ENCODE measurements at regions not wholly inside any gene's neighbourhood (a gene's known extent, or its start where the extent isn't known, plus 50 kb on each side); places are given as distances from the start of the nearest gene placed in this dataset.

DNA sequence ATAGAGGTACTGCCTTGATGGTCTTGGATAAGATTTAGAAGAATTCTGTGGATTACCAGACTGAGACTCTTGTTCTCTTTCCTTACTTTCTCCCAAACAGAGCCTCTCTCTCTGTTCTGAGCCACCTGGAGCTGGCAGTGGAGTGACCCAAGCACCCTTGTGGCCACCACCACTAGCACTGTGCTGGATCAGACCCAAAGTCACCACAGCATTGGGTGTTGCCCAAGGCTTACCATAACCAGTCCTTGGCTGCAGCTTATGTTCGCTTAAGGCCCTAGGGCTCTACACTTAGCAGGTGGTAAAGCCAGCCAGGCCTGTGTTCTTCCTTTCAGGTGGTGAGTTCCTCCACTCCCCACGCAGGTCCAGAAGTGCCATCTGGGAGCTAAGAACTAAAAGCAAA, 79.8 kb downstream of the SEM1 start:
- in situ Hi-C loops (cut with HindIII; ENCODE audit: low pct_unique_long_range_greater_than_20kb, low sequenced_read_pairs): no loop called here
- ATAC-seq: no peak
- H3K27ac ChIP-seq (ENCODE audit: low read length): no peak overlapping the region
- DNase-seq (ENCODE audit: low read depth, low spot score): no peak
- H3K9me3 ChIP-seq (ENCODE audit: control insufficient read depth, insufficient read depth, low read depth, low read length): no peaks in the 10 kb centered on the region
- ChIA-PET POLR2A (no interaction called here), CTCF (no interaction called here)
- no peak overlapping the region for H3K4me3 ChIP-seq (ENCODE audit: low read depth in 2 of 2, low read length in 2 of 2)
- no TSS peak for BruUV-seq (replicated peaks)
- no peaks in the 10 kb centered on the region for H3K4me1 ChIP-seq (ENCODE audit: control insufficient read depth, insufficient read depth, low read length)
- H3K36me3 ChIP-seq (ENCODE audit: control insufficient read depth, insufficient read depth, low read length): no peaks in the 10 kb centered on the region
- H3K27me3 ChIP-seq (ENCODE audit: control insufficient read depth, insufficient read depth, low read length): no peaks in the 10 kb centered on the region
- intact Hi-C loops (cut with micrococcal nuclease; ENCODE audit: unreplicated experiment): no loop called here
- TF ChIP-seq SIN3A (IDR thresholded peaks at IDR 0.05; ENCODE audit: borderline replicate concordance, insufficient read depth, low read depth, low read length): no peak
- TF ChIP-seq TCF7L2 (IDR thresholded peaks at IDR 0.05; ENCODE audit: low read depth, low read length): no peak
- TF ChIP-seq, protein P1, sequence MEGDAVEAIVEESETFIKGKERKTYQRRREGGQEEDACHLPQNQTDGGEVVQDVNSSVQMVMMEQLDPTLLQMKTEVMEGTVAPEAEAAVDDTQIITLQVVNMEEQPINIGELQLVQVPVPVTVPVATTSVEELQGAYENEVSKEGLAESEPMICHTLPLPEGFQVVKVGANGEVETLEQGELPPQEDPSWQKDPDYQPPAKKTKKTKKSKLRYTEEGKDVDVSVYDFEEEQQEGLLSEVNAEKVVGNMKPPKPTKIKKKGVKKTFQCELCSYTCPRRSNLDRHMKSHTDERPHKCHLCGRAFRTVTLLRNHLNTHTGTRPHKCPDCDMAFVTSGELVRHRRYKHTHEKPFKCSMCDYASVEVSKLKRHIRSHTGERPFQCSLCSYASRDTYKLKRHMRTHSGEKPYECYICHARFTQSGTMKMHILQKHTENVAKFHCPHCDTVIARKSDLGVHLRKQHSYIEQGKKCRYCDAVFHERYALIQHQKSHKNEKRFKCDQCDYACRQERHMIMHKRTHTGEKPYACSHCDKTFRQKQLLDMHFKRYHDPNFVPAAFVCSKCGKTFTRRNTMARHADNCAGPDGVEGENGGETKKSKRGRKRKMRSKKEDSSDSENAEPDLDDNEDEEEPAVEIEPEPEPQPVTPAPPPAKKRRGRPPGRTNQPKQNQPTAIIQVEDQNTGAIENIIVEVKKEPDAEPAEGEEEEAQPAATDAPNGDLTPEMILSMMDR (IDR thresholded peaks at IDR 0.05): no peak
- TF ChIP-seq, protein P2, sequence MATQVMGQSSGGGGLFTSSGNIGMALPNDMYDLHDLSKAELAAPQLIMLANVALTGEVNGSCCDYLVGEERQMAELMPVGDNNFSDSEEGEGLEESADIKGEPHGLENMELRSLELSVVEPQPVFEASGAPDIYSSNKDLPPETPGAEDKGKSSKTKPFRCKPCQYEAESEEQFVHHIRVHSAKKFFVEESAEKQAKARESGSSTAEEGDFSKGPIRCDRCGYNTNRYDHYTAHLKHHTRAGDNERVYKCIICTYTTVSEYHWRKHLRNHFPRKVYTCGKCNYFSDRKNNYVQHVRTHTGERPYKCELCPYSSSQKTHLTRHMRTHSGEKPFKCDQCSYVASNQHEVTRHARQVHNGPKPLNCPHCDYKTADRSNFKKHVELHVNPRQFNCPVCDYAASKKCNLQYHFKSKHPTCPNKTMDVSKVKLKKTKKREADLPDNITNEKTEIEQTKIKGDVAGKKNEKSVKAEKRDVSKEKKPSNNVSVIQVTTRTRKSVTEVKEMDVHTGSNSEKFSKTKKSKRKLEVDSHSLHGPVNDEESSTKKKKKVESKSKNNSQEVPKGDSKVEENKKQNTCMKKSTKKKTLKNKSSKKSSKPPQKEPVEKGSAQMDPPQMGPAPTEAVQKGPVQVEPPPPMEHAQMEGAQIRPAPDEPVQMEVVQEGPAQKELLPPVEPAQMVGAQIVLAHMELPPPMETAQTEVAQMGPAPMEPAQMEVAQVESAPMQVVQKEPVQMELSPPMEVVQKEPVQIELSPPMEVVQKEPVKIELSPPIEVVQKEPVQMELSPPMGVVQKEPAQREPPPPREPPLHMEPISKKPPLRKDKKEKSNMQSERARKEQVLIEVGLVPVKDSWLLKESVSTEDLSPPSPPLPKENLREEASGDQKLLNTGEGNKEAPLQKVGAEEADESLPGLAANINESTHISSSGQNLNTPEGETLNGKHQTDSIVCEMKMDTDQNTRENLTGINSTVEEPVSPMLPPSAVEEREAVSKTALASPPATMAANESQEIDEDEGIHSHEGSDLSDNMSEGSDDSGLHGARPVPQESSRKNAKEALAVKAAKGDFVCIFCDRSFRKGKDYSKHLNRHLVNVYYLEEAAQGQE (IDR thresholded peaks at IDR 0.05; ENCODE audit: insufficient read depth in 1 of 2, low read depth in 2 of 2, low read length in 1 of 2): no peak
- TF ChIP-seq POLR2AphosphoS5 (IDR thresholded peaks at IDR 0.05; ENCODE audit: low read depth, low read length): no peak

DNA sequence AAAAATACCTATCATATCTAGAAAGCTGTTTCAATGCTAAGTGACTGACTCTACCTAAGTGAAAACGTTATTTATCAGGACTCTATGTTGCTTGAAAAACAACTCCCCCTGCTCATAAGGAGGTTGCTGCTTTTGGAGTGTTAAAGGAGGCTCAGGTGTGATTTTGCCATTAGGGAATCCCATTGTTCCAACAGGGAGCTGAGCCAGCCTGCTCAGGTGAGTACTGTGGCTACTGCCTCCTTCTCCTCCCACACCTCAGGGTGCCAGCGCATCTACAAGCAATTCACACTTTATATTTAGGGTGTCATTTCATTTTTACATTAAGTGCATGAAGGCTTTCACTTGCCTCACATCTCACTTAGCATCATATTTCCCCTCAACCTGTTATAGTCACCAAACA, 84.7 kb downstream of the SEM1 start:
- ATAC-seq (no peak), DNase-seq (ENCODE audit: low read depth, low spot score) (no peak)
- no peaks in the 10 kb centered on the region for H3K27me3 ChIP-seq (ENCODE audit: control insufficient read depth, insufficient read depth, low read length)
- intact Hi-C loops (cut with micrococcal nuclease; ENCODE audit: unreplicated experiment): no loop called here
- no peak for TF ChIP-seq POLR2AphosphoS5 (IDR thresholded peaks at IDR 0.05; ENCODE audit: low read depth, low read length)
- TF ChIP-seq SIN3A (IDR thresholded peaks at IDR 0.05; ENCODE audit: borderline replicate concordance, insufficient read depth, low read depth, low read length): no peak
- no peaks in the 10 kb centered on the region for H3K36me3 ChIP-seq (ENCODE audit: control insufficient read depth, insufficient read depth, low read length)
- in situ Hi-C loops (cut with HindIII; ENCODE audit: low pct_unique_long_range_greater_than_20kb, low sequenced_read_pairs): no loop called here
- CTCF ChIA-PET: no interaction called here
- H3K4me3 ChIP-seq (ENCODE audit: low read depth in 2 of 2, low read length in 2 of 2): no peak overlapping the region
- no peaks in the 10 kb centered on the region for H3K4me1 ChIP-seq (ENCODE audit: control insufficient read depth, insufficient read depth, low read length)
- BruUV-seq (replicated peaks): no TSS peak
- no peaks in the 10 kb centered on the region for H3K9me3 ChIP-seq (ENCODE audit: control insufficient read depth, insufficient read depth, low read depth, low read length)
- H3K27ac ChIP-seq (ENCODE audit: low read length): no peak overlapping the region
- POLR2A ChIA-PET: no interaction called here

DNA sequence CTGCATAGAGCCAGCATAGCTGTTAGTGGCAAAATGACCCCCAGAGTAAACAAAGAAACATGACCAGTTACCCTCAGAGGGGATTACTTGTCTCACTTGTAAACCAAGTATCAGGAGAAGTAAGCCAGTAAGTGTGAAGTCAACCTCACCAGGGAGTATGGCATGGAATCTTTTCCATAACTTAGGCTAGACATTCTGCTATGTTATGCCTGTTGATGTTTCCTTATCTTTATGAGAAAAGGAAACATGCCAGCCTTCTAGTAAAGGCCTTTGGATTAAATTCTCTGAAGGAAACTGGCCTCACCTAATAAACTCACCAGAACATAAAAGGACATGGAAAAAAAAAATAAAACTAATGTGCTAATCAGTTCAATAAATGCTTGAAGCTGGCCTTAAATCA, 87.7 kb downstream of the SEM1 start:
- BruUV-seq (replicated peaks): no TSS peak
- H3K9me3 ChIP-seq (ENCODE audit: control insufficient read depth, insufficient read depth, low read depth, low read length): no peaks in the 10 kb centered on the region
- no peak for DNase-seq (ENCODE audit: low read depth, low spot score)
- no peaks in the 10 kb centered on the region for H3K36me3 ChIP-seq (ENCODE audit: control insufficient read depth, insufficient read depth, low read length)
- no peak overlapping the region for H3K4me3 ChIP-seq (ENCODE audit: low read depth in 2 of 2, low read length in 2 of 2)
- ChIA-PET CTCF (interaction anchor here (0.6 kb wide), 1 partner anchor 414 kb away, joined by 9 read pairs; no protein-coding TSS in a partner anchor), POLR2A (no interaction called here)
- no peak overlapping the region for H3K27ac ChIP-seq (ENCODE audit: low read length)
- no peaks in the 10 kb centered on the region for H3K4me1 ChIP-seq (ENCODE audit: control insufficient read depth, insufficient read depth, low read length)
- intact Hi-C loops (cut with micrococcal nuclease; ENCODE audit: unreplicated experiment): no loop called here
- no peak for ATAC-seq
- H3K27me3 ChIP-seq (ENCODE audit: control insufficient read depth, insufficient read depth, low read length): no peaks in the 10 kb centered on the region
- in situ Hi-C loops (cut with HindIII; ENCODE audit: low pct_unique_long_range_greater_than_20kb, low sequenced_read_pairs): no loop called here
- TF ChIP-seq POLR2AphosphoS5 (IDR thresholded peaks at IDR 0.05; ENCODE audit: low read depth, low read length) (no peak), SIN3A (IDR thresholded peaks at IDR 0.05; ENCODE audit: borderline replicate concordance, insufficient read depth, low read depth, low read length) (no peak)
- TF ChIP-seq, protein P1 (IDR thresholded peaks at IDR 0.05): no peak
